SH-SY5Y (cell line): ENCODE measurements at regions not wholly inside any gene's neighbourhood (a gene's known extent, or its start where the extent isn't known, plus 50 kb on each side); places are given as distances from the start of the nearest gene placed in this dataset.

Source experiments
- GATA2 ChIP-seq: IDR thresholded peaks from 2 replicates; pipeline ENCODE4 v1.6.1; 2011; ENCODE audit warnings: mild to moderate bottlenecking, low read depth, low read length
- GATA3 ChIP-seq: IDR thresholded peaks from 2 replicates; pipeline ENCODE4 v1.6.1; 2011; ENCODE audit warnings: low read depth, mild to moderate bottlenecking, low read length, moderate library complexity

DNA sequence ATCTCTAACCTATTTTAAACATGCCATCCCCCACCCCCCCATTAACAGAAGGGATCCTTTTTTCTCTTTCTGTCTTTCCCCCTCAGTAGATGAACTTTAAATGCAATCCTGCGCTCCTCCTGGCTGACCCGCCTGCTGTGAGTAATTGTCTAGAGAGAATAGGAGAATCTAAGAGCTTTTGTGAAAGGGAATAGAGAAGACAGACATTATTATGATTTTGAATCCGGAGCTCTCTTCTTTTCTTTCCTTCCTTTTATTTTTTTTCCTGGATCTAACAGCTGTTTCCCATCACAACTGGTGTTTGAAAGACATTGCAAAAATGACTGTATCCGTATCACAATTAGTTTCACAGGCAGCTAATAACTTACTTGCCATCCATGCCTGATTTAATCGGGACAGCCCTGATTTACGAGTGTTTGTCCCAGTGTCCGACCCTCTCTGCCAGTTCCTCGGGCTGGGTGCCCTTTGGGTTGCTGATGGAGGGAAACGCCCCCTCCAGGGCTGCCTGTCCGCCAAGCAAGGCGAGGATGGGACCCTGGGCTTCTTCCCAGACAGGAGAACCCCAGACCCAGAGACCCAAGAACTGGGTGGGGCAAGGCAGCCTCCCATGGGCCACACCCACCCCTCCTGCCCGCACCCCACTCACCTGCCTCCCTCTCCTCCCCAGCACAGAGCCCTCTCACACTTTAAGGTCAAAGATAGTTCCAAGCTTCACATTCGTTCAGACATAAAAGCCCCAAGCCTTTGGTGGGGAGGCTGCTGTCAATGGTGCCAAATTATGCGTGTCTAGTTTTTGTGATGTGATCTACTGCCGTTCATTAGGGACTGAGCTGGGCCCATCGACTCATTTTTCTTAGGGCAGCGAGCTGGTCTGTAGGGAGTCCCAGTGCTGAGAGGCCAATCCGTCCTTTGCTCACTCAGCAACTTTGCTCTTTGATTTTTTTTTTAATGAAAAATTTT is 231.7 kb downstream of the ZNF516 start:
- no peak for TF ChIP-seq GATA3
- no peak for TF ChIP-seq GATA2
